Hindlimb muscle (tissue), 1 donor: ENCODE measurements at regions not wholly inside any gene's neighbourhood (a gene's known extent, or its start where the extent isn't known, plus 50 kb on each side); places are given as distances from the start of the nearest gene placed in this dataset.

Experiments
- DNase-seq: peaks from one replicate; pipeline ENCODE4 v3.0.0-alpha.2; 2013

DNA sequence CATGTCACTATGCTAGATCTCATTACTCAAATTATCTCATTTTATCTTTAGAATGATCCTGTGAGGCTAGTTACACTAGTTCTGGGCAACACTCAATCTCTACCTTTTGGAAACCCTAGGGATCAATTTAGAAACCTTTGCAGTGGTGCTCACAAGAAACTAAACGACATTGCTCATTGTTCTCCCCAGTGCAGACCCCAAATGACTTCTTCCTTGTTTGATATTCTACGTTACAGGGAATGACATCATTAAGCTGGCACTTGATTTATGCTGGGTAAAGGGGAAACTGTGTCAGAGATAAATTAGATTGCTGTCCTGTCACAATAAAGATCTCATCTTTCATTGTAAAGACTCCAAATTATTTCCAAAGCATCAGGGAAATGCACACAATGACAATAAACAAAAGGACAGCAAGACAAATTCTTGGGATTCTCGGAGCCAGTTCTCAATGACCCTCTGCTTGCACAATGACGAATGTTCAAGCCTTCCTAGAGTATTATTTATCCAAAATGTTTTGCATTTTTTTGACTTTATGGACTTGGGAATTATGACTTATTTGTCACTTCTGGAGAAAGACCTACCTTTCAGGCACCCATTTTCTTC lies 1121.8 kb upstream of the TENM4 start:
- no peak for DNase-seq

DNA sequence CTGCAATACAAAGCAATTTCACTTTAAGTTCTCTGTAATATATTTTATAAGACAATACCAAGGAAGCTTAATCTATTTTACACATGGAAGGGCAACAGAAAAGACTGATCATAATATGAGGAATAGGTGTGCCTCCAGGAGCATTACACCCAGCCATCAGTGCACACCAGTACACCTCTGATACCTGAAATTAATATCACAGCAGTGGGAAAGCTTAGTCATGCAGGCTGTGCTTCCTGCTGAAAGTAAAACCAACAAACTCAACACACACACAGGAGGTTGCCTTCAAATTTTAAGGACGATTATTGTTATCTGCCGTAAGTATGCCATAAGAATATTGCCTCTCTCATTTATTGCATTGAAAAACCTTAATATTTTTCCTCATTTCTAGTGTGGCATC lies 1119.1 kb upstream of the TENM4 start:
- DNase-seq = no peak

DNA sequence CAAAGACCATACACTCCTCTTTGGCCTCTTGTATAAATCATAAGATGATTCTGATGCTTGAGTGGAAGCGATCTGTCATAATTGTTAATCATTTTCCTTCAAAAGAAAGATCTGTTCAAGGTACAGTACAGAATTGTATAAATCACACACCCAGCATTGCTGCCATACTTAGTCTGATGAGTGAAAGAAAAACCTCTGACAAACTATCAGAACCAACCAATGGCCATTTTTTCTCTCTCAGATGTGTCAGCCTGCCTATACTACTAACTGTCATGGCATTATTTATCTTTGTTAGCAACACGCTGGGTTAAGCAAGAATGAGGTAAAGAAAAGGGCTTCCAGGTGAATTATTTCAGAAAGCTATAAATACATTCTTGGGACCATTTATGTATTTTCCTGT lies 1112.7 kb upstream of the TENM4 start:
- no peak for DNase-seq

DNA sequence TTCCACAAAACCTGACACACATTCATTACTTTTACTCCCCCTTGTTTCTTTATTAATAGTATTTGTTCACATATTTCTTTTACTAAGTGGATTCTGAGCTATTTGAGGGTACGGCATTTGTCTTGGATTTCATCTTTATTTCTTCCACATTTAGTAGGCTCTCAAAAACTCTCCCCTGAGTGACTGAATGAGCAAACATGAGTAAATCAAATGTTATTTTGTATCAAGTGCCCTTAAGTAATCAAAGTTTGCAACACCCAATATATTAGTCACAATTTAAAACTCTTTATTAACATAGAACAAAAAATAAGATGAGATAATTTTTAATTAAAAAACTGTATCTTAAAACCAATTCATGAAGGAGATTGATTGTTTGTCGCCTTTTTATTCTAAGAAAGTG lies 1101.9 kb upstream of the TENM4 start:
- DNase-seq = no peak

DNA sequence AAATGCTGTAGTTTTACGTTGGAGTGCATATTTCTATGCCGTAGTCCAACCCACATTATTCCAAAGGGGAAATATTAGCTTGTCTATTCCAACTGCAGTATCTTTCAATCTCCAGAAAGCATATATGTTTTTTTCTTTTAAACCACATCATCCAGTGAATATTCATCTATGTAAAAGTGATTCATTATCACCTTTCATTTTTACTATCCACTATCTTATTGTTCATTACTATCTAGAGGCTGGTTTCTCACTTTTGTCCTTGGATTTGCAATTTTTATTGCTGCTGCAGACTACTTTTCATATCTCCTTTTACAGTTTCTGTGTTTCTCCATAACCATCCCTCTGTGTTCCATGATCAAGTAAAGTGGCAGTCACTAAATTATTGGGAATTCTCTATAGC lies 1097.2 kb upstream of the TENM4 start:
- DNase-seq = no peak

DNA sequence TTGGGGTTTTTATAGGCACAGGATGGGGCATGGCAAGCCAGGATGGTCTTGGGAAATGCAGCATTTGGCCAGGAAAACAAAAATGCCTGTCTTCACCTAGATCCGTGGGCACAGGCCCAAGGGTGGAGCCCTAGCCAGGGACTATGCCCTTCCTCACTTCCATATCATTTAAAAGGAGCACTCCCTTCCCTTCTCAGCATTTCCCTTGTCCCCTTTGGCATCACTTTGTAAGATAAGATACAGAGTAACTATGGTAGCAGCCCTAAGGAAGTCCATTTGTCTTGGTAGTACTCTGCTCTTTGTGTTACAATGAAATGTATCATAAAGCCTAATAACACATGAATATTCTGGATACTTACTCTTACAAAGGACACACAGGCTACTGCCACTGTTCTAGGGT lies 1092.6 kb upstream of the TENM4 start:
- DNase-seq = no peak

DNA sequence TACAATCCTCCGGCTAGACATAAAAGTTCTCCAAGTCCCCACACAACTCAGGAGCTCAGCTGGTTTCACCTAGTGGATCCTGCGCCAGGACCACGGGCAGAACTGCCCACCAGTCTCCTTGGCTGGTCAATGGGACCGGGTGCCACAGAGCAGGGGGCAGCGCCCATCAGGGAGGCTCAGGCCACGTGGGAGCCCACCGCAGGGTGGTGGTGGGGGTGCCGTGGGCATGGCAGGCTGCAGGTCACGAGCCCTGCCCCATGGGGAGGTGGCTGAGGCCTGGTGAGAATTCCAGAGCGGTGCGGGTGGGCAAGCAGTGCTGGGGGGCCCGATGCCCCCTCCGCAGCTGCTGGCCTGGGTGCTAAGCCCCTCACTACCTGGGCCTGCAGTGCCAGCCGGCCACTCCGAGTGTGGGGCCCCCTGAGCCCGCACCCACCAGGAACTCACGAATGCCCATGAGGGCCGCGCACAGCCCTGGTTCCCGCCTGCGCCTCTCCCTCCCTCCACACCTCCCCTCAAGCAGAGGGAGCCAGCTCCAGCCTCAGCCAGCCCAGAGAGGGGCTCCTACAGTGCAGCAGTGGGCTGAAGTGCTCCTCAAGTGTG lies 1091.9 kb upstream of the TENM4 start:
- DNase-seq = no peak

DNA sequence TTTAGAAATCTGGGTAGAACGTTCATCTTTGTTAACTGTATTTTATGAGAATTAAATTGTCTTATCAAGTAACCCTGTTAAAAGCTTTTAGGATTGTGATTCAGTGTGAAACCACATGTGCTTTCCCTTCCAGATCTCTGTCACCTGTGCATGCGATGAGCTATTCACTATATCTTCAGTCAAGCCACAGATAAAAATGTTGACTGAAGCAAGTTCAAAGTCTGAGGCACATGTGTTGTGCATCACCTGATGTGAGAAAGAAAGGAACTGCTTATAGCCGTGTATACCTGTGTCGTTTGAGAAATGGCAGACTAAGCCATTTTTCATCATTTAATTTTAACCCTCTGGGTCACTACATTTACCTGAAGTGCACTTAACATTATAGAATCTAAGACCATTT lies 1088.9 kb upstream of the TENM4 start:
- no peak for DNase-seq

DNA sequence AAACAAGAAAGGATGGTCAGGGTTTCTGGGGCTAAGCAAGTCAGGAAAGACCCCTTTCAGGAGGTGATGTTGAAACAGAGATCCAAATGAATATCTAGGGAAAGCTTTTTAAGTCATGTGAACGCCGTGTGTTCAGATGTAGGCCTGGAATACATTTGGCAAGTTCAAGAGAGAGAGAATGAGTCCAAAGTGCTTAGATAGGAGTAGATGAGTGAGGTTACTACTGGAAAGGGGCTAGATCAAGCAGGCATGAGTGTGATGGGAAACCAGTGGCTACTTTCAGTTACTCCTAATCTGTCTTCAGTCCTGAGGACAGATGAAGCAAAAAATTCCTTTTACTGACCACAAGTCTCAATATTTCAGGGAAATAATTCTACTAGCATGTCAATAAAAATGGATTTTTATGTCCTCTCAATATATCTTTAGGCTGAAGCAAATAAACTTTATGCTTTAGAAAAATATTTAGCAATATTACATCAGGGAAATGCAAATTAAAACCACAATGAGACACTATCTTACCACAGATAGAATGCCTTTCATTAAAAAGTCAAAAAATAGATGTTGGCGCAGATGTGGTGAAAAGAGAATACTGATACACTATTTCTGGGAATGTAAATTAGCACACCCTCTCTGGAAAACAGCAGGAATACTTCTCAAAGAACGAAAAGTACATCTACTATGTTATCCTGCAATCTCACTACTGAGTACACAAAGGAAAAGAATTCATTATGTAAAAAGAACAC lies 1085.0 kb upstream of the TENM4 start:
- no peak for DNase-seq

DNA sequence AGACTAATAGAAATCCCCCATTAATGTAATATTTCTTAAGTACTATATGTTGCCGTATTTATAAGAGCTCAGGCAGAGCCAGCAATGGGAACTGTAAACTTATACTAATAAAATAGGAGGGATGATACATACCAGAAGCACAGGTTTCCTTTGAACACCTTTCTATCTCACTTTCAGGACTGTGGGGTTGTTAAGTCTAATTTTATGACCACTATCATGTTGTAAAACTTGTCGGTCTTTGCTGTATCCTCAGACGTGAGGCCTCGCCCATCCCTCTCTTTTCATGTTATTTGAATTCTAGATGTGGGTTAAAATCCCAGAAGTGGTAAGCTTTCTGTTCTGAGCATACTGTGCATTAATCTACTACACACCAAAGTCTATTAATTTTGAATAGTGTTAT lies 1083.5 kb upstream of the TENM4 start:
- DNase-seq = no peak

DNA sequence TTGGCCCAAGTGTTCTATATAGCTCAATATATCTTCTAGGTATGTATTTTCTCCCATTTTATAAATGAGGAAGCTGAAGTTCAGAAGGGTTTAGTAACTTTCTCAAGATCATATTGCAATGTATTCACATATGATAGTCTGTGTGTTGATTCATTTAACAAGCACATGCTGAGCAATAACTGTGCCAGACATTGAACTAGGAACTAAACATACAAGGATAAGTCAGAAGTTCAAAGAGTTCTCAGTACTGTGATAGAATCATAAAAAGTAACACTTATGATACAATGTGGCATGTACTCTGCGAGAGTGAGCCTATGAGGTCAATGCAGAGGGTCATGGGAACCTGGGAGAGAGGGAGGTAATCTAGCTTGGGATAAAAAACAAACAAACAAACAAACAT lies 1082.2 kb upstream of the TENM4 start:
- DNase-seq = no peak

DNA sequence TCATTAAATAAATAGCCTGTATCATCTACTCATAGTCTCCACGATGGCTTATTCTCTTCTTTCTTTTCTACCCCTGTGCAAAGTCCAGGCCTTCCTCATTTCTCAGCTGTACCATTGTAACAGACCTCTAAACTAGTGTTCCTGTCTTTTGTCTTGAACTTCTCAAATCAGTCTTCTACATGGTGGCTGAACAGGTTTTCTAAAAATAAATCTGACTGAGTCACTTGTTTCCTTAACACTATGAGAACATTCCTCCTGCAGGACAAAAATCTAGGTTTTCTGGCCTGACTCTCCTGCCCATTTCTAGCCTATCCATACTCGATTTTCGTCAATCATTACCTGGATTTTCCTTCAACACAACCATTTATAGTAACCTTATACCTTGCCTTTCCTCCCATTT lies 1080.8 kb upstream of the TENM4 start:
- DNase-seq = no peak

DNA sequence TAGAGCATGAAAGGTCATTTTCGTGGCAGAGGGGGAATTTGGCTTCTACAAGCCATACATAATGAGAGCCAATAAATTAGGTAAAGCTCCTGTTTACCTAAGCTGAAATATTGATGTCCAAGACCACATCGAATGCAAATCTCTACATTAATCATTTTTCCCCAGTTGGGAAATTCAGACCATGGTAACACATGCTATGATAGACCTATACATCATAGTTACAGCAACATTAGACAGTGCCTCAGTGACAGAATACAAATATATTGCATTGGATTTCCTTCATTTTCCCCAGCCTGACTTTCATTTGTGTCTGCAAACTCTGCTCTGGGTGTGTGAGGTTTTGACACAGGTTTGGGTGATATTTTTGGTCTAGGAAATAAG lies 1079.7 kb upstream of the TENM4 start:
- DNase-seq = no peak

DNA sequence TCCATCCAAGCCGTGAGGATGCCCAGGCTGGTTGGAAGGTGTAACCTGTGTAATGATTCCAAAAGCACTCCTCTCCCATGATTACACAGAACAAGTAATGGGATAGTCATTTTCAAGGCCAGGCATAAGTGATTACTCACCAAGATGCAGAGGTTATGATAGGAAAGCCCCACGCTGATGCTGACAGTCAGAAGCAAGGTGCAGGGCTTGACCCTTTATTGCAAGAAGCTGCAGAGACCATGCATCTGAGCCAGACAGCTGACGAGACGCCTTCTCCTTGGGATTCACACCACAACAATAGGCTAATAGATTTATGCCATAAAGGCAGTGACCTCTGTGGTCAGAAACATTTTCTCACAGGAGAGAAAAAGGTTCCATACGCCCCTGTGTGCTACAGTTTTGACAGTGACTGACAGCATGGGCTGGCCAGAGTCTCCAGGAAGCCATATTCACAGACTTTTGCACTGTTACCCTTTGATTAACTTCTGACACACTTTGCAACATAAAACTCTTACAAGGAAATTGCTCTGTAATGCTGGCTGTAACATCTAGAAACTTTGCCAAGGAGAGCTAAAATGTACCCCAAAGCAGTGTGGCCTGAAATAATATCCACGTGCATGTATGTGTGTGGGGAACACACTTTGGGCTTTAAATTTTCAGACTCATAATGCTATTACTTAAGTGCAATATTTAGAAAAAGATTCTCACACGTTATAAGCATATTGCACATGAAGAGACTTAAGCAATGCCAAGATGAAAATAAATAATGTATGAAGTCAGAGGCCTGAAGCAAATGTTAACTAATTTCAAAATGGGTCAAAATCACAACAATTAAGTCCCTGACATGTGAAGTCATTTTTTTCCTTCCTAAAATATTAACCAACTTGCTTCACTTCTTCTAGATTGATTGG lies 1079.0 kb upstream of the TENM4 start:
- no peak for DNase-seq

DNA sequence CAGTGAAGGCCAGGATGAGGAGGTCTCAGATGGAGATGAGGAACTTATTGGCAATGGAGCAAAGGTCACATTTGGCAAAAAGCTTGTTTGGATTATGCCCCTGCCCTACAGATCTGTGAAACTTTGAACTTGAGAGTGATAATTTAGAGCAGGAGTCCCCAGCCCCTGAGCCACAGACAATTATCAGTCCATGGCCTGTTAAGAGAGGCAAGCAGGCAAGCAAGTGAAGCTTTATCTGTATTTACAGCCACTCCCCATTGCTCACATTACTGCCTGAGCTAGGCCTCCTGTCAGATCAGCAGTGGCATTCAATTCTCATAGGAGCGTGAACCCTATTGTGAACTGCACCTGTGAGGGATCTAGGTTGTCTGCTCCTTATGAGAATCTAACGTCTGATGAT lies 1076.9 kb upstream of the TENM4 start:
- no peak for DNase-seq

DNA sequence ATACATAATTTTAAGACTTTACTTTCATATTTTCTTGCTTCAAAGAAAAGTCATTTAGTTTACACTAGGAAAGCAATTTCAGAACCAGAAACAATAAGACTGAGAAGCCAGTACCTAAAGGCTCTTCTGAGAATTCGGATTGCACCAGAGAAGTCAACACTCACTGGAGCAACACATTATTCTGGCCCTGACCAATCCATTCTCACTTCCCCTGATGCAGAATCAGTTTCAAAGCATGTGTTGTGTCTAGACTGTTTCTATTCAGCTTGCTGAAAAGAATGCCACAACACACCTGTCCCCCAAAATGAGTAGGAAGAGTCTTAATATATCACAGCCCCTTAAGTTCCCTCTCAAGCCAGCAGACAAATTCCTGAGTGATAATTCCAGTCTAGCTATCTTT lies 1074.3 kb upstream of the TENM4 start:
- no peak for DNase-seq

DNA sequence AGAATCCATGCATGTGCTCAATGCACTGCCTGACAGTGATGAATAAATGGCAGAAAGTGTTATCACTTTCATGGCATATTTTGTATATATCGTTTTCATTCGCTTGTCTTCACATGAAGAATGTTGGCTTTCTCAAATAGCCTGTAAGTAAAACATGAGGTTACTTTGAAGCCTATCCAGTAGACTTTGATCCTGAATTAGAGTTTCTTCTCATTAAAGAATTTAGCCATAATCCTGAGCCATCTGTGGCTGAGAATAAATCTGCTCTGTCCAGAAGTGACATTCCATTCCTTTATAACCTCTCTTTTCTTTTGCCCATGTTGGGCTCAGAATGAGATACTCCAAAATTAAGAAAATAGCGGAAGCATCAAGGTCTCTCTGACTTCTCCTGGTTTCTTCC lies 1071.7 kb upstream of the TENM4 start:
- no peak for DNase-seq

DNA sequence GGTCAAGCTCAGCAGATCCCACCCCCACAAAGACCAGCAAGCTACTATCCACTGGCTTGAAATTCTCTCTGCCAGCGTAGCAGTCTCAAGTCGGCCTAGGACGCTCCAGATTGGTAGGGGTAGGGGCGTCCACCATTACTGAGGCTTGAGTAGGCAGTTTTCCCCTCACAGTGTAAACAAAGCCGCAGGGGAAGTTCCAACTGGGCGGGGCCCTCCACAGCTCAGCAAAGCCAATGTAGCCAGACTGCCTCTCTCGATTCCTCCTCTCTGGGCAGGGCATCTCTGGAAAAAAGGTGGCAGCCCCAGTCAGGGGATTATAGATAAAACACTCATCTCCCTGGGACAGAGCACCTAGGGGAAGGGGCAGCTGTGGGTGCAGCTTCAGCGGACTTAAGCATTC lies 1064.9 kb upstream of the TENM4 start:
- no peak for DNase-seq

DNA sequence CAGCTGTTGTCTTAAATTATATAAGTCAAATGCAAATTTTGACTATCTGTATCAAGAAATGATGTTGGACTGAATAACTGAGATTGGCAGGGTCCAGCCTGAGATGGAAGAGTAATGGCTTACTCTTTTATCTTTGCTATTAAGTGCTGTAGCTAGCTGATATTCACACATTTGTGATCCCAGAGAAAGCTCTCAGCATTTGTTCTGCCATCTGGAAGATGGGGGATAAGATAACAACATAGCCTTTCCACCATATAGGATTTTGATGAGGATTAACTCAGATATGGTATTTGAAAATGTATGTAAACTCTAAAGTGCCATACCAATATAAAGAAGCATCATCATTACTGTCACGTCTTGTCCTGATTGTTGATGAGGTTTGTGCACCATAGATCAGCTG lies 1063.2 kb upstream of the TENM4 start:
- DNase-seq = no peak

DNA sequence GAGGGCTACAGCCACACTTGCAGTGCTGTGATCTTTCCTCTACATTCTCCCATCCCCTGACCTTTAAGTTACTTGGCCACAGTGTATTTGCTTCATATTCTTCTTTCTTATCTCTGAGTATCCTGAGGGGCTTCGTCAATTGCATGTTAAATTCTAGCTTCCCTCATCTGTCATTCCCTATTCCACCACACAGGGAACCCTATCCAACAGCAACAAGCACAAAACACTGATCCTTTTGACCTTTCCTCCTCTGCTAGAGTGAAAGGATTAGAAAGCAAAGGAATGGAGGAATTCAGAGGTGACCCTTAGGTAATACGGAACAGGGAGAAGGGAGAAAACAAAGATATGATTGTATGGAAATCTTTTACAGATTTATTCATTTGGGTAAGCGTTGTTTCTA lies 1061.7 kb upstream of the TENM4 start:
- DNase-seq = no peak

DNA sequence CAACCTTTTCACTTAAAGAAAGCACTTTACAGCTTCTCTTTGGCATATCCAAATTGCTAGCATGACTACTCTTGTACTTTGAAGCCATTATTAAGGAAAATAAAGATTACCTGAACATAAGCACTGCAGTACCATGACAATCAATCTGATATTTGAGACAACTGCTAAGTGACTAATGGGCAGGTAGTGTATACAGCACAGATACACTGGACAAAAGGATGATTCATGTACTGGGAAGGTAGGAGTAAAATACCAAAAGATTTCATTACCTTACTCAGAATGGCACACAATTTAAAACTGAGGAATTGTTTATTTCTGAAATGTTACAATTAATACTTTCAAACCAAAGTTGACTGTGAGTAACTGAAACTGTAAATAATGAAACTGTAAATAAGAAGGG lies 1054.3 kb upstream of the TENM4 start:
- no peak for DNase-seq

DNA sequence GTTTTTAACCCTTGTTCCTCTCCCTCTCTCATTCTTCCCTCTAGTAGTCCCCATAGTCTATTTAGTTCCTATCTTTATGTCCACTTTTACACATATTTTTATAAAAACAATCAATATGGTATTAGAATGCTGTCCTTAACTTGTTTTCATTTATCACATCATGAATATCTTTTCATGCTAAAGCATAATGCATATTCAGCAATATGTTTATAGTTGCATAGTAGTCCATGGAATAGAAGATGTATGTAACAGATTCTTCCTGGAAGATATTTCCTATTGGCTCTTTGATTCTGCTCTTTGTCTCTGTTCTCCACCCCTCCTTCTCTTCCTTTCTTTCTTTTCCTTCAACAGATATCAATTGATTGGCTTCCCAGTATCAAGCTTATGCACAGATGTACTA lies 1047.1 kb upstream of the TENM4 start:
- no peak for DNase-seq

DNA sequence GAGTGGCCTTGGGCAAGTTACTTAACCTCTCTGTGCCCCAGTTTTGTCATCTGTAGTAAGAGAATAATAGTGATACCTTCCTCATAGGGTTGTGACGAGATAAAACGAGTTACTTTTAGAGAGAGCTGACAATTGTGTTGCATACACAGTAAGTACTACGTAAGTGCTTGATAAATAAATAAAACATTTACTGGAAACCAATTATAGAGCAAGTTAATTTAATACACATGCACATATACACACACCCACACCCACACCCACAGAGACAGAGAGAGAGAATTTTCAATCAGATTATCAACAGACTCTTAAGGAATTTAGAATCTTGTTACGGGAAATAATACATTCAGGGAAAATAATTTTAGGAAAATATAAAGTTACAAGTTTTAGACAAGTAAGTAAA lies 1045.8 kb upstream of the TENM4 start:
- DNase-seq = no peak
